Fibroblast of lung (primary cell): ENCODE measurements at regions not wholly inside any gene's neighbourhood (a gene's known extent, or its start where the extent isn't known, plus 50 kb on each side); places are given as distances from the start of the nearest gene placed in this dataset.

ENCODE experiments used
- EZH2 ChIP-seq: IDR thresholded peaks from 2 replicates; pipeline ENCODE4 v1.5.1; 2012; ENCODE audit warnings: low read length, control low read depth, mild to moderate bottlenecking; ENCODE audit errors: missing control alignments
- TF ChIP-seq, protein P1 (sequence below), 2 donors: IDR thresholded peaks in 1 of 2; conservative IDR thresholded peaks in 1 of 2; 1 replicate in 1 of 2; 2 replicates in 1 of 2; pipeline ENCODE4 v1.5.1; 2011 to 2012; ENCODE audit warnings: low read length in 2 of 2, control low read depth in 1 of 2, inconsistent platforms in 1 of 2, low read depth in 1 of 2, mild to moderate bottlenecking in 1 of 2

DNA sequence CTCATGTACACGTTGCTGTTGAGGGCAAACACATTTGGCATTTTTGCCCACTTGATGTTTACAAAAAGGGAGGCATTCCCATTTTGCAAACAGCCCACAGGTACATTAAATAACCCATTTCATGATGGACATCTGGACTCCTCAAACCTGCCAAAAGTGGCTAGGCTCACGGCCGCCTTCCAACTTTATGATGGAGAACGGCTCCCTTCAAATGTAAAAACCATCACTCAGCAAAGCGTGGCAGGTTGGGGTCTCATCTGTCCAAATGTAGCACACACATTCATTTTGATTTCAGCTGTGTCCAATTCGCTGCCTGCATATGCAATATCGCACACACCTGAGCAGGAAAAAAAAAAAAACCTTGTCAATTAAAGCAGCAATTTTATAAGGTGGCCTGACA is 417.8 kb downstream of the TMEM114 start:
- no peak for TF ChIP-seq EZH2
- TF ChIP-seq, protein P1, sequence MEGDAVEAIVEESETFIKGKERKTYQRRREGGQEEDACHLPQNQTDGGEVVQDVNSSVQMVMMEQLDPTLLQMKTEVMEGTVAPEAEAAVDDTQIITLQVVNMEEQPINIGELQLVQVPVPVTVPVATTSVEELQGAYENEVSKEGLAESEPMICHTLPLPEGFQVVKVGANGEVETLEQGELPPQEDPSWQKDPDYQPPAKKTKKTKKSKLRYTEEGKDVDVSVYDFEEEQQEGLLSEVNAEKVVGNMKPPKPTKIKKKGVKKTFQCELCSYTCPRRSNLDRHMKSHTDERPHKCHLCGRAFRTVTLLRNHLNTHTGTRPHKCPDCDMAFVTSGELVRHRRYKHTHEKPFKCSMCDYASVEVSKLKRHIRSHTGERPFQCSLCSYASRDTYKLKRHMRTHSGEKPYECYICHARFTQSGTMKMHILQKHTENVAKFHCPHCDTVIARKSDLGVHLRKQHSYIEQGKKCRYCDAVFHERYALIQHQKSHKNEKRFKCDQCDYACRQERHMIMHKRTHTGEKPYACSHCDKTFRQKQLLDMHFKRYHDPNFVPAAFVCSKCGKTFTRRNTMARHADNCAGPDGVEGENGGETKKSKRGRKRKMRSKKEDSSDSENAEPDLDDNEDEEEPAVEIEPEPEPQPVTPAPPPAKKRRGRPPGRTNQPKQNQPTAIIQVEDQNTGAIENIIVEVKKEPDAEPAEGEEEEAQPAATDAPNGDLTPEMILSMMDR (conservative IDR thresholded peaks at IDR 0.05 in 1 of 2, IDR thresholded peaks at IDR 0.05 in 1 of 2; ENCODE audit: low read depth in 1 of 2, low read length in 2 of 2): no peak
